CD14-positive monocyte (primary cell): ENCODE measurements at regions not wholly inside any gene's neighbourhood (a gene's known extent, or its start where the extent isn't known, plus 50 kb on each side); places are given as distances from the start of the nearest gene placed in this dataset.

ENCODE experiments used
- DNase-seq, 3 donors: peaks; one replicate each; pipeline ENCODE4 v3.0.0-alpha.2; 2011 to 2022
- H2AFZ ChIP-seq: 2 replicates; pipeline ENCODE4 v1.6.0; 2012; ENCODE audit warnings: mild to moderate bottlenecking, low read depth, low read length, inconsistent platforms; ENCODE audit not compliant: insufficient read depth, poor library complexity, severe bottlenecking
- H3K27ac ChIP-seq, 2 donors: 1 replicate in 1 of 2; 2 replicates in 1 of 2; pipeline ENCODE4 v1.5.1; 2012 to 2013; ENCODE audit warnings: low read length in 2 of 2, control low read depth in 1 of 2, inconsistent platforms in 1 of 2, low read depth in 1 of 2, mild to moderate bottlenecking in 1 of 2
- H3K27me3 ChIP-seq, 2 donors: one replicate each; pipeline versions ENCODE4 v1.6.0 to v1.6.1; 2011 to 2013; ENCODE audit warnings: low read length in 2 of 2; ENCODE audit not compliant: control insufficient read depth in 2 of 2, insufficient read depth in 2 of 2
- H3K36me3 ChIP-seq, 2 donors: replicated peaks in 1 of 2; 1 replicate in 1 of 2; 2 replicates in 1 of 2; pipeline versions ENCODE4 v1.5.1 to v1.6.1; 2012 to 2013; ENCODE audit warnings: low read length in 2 of 2, control low read depth in 1 of 2, inconsistent platforms in 1 of 2, mild to moderate bottlenecking in 1 of 2; ENCODE audit not compliant: insufficient read depth in 2 of 2, control insufficient read depth in 1 of 2
- H3K4me1 ChIP-seq, 2 donors: 1 replicate in 1 of 2; 2 replicates in 1 of 2; pipeline versions ENCODE4 v1.5.1 to v1.6.1; 2012 to 2013; ENCODE audit warnings: low read length in 2 of 2, control low read depth in 1 of 2, inconsistent platforms in 1 of 2, mild to moderate bottlenecking in 1 of 2, moderate library complexity in 1 of 2; ENCODE audit not compliant: insufficient read depth in 2 of 2, control insufficient read depth in 1 of 2
- H3K4me2 ChIP-seq: replicated peaks from 2 replicates; pipeline ENCODE3; 2012; ENCODE audit warnings: low read length, moderate library complexity, mild to moderate bottlenecking; ENCODE audit not compliant: poor library complexity, severe bottlenecking; ENCODE audit errors: extremely low read depth
- H3K4me3 ChIP-seq, 3 experiments: fragments of 200-600 bp in 1 of 3; sonication (generic) in 1 of 3; replicated peaks in 1 of 3; 1 replicate in 2 of 3; 2 replicates in 1 of 3; pipeline ENCODE4 v1.5.1; 2011 to 2013; ENCODE audit warnings: low read length in 3 of 3, mild to moderate bottlenecking in 3 of 3, control low read depth in 2 of 3, low read depth in 2 of 3, inconsistent platforms in 1 of 3, moderate library complexity in 1 of 3
- H3K79me2 ChIP-seq: 2 replicates; pipeline ENCODE4 v1.6.0; 2012; ENCODE audit warnings: mild to moderate bottlenecking, control low read depth, inconsistent platforms, low read length, moderate library complexity; ENCODE audit not compliant: insufficient read depth
- H3K9ac ChIP-seq: 2 replicates; pipeline ENCODE4 v1.6.0; 2017; ENCODE audit warnings: low read length, mild to moderate bottlenecking; ENCODE audit not compliant: insufficient read depth, poor library complexity, severe bottlenecking
- H3K9me3 ChIP-seq, 2 donors: replicated peaks in 1 of 2; 1 replicate in 1 of 2; 2 replicates in 1 of 2; pipeline versions ENCODE4 v1.5.1 to v1.6.1; 2012 to 2013; ENCODE audit warnings: low read length in 2 of 2, control low read depth in 1 of 2; ENCODE audit not compliant: control insufficient read depth in 1 of 2, insufficient read depth in 1 of 2
- H4K20me1 ChIP-seq: 2 replicates; pipeline ENCODE4 v1.6.0; 2012; ENCODE audit warnings: mild to moderate bottlenecking, low read length, control low read depth, moderate library complexity; ENCODE audit not compliant: insufficient read depth
- H3K27ac Mint-ChIP-seq, 7 donors: one replicate each; pipeline ENCODE4 v1.8.0; 2020; ENCODE audit warnings: mild to moderate bottlenecking in 7 of 7, mixed read lengths in 7 of 7, moderate library complexity in 6 of 7, inconsistent platforms in 2 of 7
- H3K27me3 Mint-ChIP-seq, 3 donors: one replicate each; pipeline ENCODE4 v1.8.0; 2021 to 2022; ENCODE audit warnings: low read depth in 3 of 3, mild to moderate bottlenecking in 3 of 3, mixed read lengths in 3 of 3, moderate library complexity in 3 of 3, inconsistent platforms in 1 of 3
- H3K36me3 Mint-ChIP-seq, 2 donors: one replicate each; pipeline ENCODE4 v1.8.0; 2020; ENCODE audit warnings: mixed read lengths in 2 of 2, inconsistent platforms in 1 of 2, mild to moderate bottlenecking in 1 of 2
- H3K4me1 Mint-ChIP-seq: one replicate; pipeline ENCODE4 v1.8.0; 2020; ENCODE audit warnings: mild to moderate bottlenecking, mixed read lengths
- H3K4me3 Mint-ChIP-seq, 2 donors: one replicate each; pipeline ENCODE4 v1.8.0; 2020; ENCODE audit warnings: mild to moderate bottlenecking in 2 of 2, mixed read lengths in 2 of 2, moderate library complexity in 1 of 2
- H3K9me3 Mint-ChIP-seq, 7 donors: one replicate each; pipeline ENCODE4 v1.8.0; 2020 to 2022; ENCODE audit warnings: mixed read lengths in 7 of 7, mild to moderate bottlenecking in 6 of 7, moderate library complexity in 6 of 7, inconsistent platforms in 2 of 7
- WGBS: methylation state at CpG from one replicate; pipeline ENCODE4 v1.1.5; 2013; ENCODE audit warnings: missing lambda C conversion rate; ENCODE audit not compliant: insufficient coverage; 5-methylcytosine and 5-hydroxymethylcytosine counted together
- intact Hi-C, 2 donors: fragments of 100-400 bp; cut with micrococcal nuclease; formaldehyde crosslinking; loops; one replicate each; pipeline versions ENCODE4 v1.15.0 to v1.15.1; 2023
- TF ChIP-seq, protein P1 (sequence below): fragments of 200-600 bp; IDR thresholded peaks from one replicate; pipeline ENCODE4 v1.8.0; 2022; ENCODE audit warnings: antibody characterized with exemption, mild to moderate bottlenecking

DNA sequence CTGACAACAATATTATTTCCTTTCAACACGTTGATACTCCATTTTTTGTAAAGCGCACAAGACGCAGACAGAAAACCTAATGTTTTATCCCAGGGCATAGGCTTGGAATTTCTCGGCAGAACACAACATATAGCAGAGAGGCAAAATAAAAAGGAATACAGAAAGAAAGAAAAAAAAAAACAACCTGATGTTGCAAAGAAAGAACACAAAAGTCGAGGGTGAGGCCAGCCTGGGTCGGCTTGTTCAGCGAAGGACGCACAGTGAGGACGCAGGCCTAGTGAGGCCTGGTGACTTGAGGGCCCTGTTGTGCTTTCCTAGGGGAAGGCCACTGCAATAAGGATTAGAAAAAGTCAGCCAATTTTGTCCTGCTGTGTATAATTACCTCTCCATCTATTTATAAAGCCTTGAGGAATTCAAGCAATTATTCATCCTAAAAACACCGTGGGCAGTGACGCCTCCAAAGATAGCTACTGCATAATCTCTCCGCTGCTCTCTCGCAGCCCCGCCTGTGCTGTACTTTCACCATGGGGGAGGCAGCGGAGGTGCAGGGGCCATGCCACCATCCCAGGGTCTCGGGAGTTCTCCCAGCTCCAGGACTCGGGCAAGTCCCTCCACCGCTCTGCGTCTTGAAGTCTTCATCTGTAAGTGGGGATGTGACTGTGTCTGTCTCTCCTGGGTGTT, 61.9 kb upstream of the SH3RF3 start:
- Mint-ChIP-seq H3K36me3 (no peaks in the 10 kb centered on the region), H3K9me3 (peaks cover 0 to 3% (median 0%) of the 10 kb centered on the region in 7 donors), H3K4me1 (no peaks in the 10 kb centered on the region), H3K27me3 (peaks cover 3 to 6% (median 5%) of the 10 kb centered on the region in 3 donors), H3K27ac (no peak overlapping the region), H3K4me3 (no peak overlapping the region)
- H2AFZ ChIP-seq, result no peak overlapping the region
- H3K79me2 ChIP-seq, result no peaks in the 10 kb centered on the region
- TF ChIP-seq, protein P1, sequence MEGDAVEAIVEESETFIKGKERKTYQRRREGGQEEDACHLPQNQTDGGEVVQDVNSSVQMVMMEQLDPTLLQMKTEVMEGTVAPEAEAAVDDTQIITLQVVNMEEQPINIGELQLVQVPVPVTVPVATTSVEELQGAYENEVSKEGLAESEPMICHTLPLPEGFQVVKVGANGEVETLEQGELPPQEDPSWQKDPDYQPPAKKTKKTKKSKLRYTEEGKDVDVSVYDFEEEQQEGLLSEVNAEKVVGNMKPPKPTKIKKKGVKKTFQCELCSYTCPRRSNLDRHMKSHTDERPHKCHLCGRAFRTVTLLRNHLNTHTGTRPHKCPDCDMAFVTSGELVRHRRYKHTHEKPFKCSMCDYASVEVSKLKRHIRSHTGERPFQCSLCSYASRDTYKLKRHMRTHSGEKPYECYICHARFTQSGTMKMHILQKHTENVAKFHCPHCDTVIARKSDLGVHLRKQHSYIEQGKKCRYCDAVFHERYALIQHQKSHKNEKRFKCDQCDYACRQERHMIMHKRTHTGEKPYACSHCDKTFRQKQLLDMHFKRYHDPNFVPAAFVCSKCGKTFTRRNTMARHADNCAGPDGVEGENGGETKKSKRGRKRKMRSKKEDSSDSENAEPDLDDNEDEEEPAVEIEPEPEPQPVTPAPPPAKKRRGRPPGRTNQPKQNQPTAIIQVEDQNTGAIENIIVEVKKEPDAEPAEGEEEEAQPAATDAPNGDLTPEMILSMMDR, result no peak
- no peak overlapping the region for H3K4me3 ChIP-seq
- intact Hi-C loops, result no loop called here
- H4K20me1 ChIP-seq, result no peaks in the 10 kb centered on the region
- no peak overlapping the region for H3K4me2 ChIP-seq
- WGBS, result 98% methylated on average over 9 of the region's 19 CpGs
- no peak overlapping the region for H3K9ac ChIP-seq
- no peaks in the 10 kb centered on the region for H3K9me3 ChIP-seq
- no peaks in the 10 kb centered on the region for H3K36me3 ChIP-seq
- DNase-seq, result no peak
- H3K27me3 ChIP-seq, result no peaks in the 10 kb centered on the region
- H3K4me1 ChIP-seq, result no peaks in the 10 kb centered on the region
- no peak overlapping the region for H3K27ac ChIP-seq

GRCh38 chr2:109066501-109066900, 62.5 kb upstream of the SH3RF3 start:
- Mint-ChIP-seq H3K4me3 (no peak overlapping the region), H3K4me1 (no peaks in the 10 kb centered on the region), H3K27me3 (peaks cover 3 to 6% (median 5%) of the 10 kb centered on the region in 3 donors), H3K9me3 (peaks cover 0 to 3% (median 0%) of the 10 kb centered on the region in 7 donors), H3K27ac (no peak overlapping the region), H3K36me3 (no peaks in the 10 kb centered on the region)
- H3K4me2 ChIP-seq, result no peak overlapping the region
- no peak overlapping the region for H3K9ac ChIP-seq
- no peaks in the 10 kb centered on the region for H3K4me1 ChIP-seq
- no peaks in the 10 kb centered on the region for H3K27me3 ChIP-seq
- no peaks in the 10 kb centered on the region for H3K36me3 ChIP-seq
- TF ChIP-seq, protein P1, result no peak
- H3K9me3 ChIP-seq, result no peaks in the 10 kb centered on the region
- H3K79me2 ChIP-seq, result no peaks in the 10 kb centered on the region
- intact Hi-C loops, result no loop called here
- H2AFZ ChIP-seq, result no peak overlapping the region
- H4K20me1 ChIP-seq, result no peaks in the 10 kb centered on the region
- no peak overlapping the region for H3K27ac ChIP-seq
- DNase-seq, result no peak
- WGBS, result 93% methylated on average over 7 of the region's 7 CpGs
- H3K4me3 ChIP-seq, result no peak overlapping the region
